ES-I3 (cell line): ENCODE measurements at regions not wholly inside any gene's neighbourhood (a gene's known extent, or its start where the extent isn't known, plus 50 kb on each side); places are given as distances from the start of the nearest gene placed in this dataset.
"Not testable (repeated sequence)": the region's sequence is repeated elsewhere in the genome, so short reads cannot be mapped to it uniquely, and the experiment has no call there.

ENCODE experiments used
- H3K36me3 ChIP-seq: 2 replicates; pipeline ENCODE4 v1.6.1; 2013; ENCODE audit warnings: mild to moderate bottlenecking, low read length, control low read depth, moderate library complexity; ENCODE audit not compliant: insufficient read depth
- H3K4me1 ChIP-seq: 2 replicates; pipeline ENCODE4 v1.6.1; 2013; ENCODE audit warnings: mild to moderate bottlenecking, control low read depth, low read length; ENCODE audit not compliant: insufficient read depth
- H3K9ac ChIP-seq: 2 replicates; pipeline ENCODE4 v1.6.1; 2013; ENCODE audit warnings: low read depth, mild to moderate bottlenecking, low read length, moderate library complexity
- H3K9me3 ChIP-seq: 2 replicates; pipeline ENCODE4 v1.6.1; 2013; ENCODE audit warnings: mild to moderate bottlenecking, low read length, moderate library complexity; ENCODE audit not compliant: control insufficient read depth, insufficient read depth

- H3K9ac ChIP-seq, H3K4me1 ChIP-seq, H3K36me3 ChIP-seq, H3K9me3 ChIP-seq: not testable (repeated sequence)
Measured at GRCh38 chr11:38746516-38746915, 2148.5 kb upstream of the RAG2 start.

DNA sequence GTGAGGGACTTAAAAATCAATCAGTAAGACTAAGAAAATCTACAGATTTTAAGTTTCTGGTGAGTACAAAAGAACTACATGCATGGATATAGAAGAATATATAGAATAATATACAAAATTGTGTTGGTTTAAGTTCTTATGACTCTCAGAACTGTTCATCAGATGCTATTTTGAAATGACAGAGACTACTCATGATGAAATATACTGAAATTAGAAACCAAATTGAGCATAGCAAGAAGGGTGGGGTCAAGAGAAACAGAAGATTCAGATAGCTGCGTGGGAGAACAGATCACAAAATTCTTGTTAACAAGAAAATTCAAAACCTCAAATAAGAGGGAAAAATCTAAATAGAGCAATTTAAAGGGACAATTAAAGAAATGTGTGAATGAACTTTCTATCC lies 2125.3 kb upstream of the RAG2 start:
- no peak overlapping the region for H3K9ac ChIP-seq
- H3K9me3 ChIP-seq, result no peaks in the 10 kb centered on the region
- no peaks in the 10 kb centered on the region for H3K36me3 ChIP-seq
- H3K4me1 ChIP-seq, result peaks cover 9% of the 10 kb centered on the region

DNA sequence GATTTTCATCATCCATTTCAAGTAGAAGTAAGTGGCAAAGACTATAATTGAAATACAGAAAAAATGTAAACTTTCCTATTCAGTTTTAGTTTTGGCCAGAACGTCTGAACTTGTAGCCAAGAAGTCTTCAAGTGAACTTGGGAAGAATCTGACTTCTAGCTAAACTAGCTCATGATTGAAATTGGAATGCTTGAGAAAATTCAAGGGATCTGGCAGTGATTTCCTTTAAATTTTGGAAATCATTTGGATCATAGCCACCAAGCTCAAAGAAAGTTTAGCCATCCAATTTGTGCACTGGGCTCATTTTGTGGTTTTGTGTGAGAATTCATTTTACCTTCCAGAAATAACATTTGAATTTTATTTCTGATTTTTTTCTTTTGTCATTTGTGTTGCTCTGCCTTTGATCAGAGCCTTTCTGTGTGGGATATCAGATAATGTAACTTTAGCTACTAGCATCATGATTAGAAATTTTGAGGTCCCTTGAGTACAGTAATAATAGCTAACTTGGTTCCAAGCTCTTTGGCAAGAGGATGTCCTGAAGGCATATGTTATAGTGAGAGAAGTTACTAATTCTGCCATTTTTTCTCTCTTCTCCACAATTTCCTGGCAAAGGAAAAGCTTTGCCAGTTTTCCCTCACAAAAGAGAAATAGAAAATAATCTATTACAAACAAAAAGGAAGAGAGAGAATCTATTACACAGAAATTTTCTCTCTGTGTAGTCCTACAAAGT lies 2123.7 kb upstream of the RAG2 start:
- H3K4me1 ChIP-seq, result peaks cover 12% of the 10 kb centered on the region
- H3K36me3 ChIP-seq, result no peaks in the 10 kb centered on the region
- H3K9me3 ChIP-seq, result no peaks in the 10 kb centered on the region
- no peak overlapping the region for H3K9ac ChIP-seq

- no peaks in the 10 kb centered on the region for H3K9me3 ChIP-seq
- no peak overlapping the region for H3K9ac ChIP-seq
- H3K36me3 ChIP-seq, result no peaks in the 10 kb centered on the region
- peaks cover 12% of the 10 kb centered on the region for H3K4me1 ChIP-seq
Measured at GRCh38 chr11:38718659-38719058, 2120.6 kb upstream of the RAG2 start.

DNA sequence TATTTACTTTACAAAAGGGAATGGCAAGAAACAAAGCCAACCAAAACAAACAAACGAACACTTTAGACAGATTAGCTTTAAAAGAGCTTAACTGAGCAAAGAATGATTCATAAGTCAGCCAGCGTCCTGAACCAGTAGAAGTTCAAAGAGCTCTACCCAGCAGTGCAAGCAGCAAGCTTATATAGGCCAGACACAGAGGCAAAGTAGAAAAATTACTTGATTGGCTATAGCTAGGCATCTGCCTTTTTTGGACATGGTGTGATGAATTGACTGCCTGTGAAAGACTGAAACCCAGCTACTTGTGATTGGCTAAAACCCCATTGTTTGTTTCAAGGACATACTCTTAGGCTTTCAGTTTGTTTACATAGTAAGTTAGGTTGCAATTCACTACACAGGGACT lies 2120.0 kb upstream of the RAG2 start:
- peaks cover 12% of the 10 kb centered on the region for H3K4me1 ChIP-seq
- H3K9me3 ChIP-seq, result no peaks in the 10 kb centered on the region
- no peak overlapping the region for H3K9ac ChIP-seq
- no peaks in the 10 kb centered on the region for H3K36me3 ChIP-seq

GRCh38 chr11:38711110-38711509 lies 2113.1 kb upstream of the RAG2 start:
- Histone ChIP-seq H3K4me1 (no peaks in the 10 kb centered on the region), H3K36me3 (no peaks in the 10 kb centered on the region), H3K9me3 (no peaks in the 10 kb centered on the region), H3K9ac (no peak overlapping the region)

DNA sequence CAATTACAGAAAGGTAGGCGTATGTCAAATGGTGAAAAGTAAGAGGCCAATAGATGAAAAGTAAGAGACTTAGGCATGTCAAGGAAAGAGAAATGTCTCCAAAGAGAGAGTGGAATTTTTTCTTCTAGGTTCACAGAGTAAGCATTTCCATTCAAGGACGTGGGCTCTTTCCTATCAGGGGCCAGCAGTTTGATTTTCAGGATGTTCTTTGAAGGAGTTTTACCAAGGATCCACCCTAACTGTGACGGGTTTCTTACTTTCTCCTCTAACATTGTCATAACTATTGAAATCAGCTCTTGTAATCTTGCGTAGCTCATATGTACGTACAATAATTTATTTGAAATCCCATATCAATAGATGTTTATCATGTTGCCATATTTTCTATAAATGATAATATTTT lies 2112.2 kb upstream of the RAG2 start:
- Histone ChIP-seq H3K9ac (no peak overlapping the region), H3K9me3 (no peaks in the 10 kb centered on the region)

DNA sequence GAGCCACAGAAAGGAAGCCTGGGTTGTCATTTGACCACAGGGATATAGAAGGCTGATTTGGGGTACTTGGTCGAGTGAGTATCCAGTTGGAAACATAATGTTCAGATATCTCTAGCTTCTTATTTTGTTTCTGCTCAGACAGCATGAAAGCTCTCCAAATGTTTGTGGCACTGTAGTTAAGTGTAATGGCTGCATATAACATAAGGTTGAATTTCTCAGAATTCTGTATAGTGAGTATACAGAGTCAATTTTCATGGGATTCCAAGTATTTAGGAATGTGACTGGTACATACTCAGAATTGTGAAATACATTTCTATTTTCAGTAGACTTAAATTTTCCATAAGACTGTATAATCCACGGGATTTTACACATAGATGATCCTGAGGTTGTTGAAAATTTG lies 2102.1 kb upstream of the RAG2 start:
- no peak overlapping the region for H3K9ac ChIP-seq
- H3K36me3 ChIP-seq, result no peaks in the 10 kb centered on the region
- H3K9me3 ChIP-seq, result no peaks in the 10 kb centered on the region
- no peaks in the 10 kb centered on the region for H3K4me1 ChIP-seq

More for the DNA sequence above, 2112.2 kb upstream of the RAG2 start:
- no peaks in the 10 kb centered on the region for H3K4me1 ChIP-seq
- H3K36me3 ChIP-seq, result no peaks in the 10 kb centered on the region

DNA sequence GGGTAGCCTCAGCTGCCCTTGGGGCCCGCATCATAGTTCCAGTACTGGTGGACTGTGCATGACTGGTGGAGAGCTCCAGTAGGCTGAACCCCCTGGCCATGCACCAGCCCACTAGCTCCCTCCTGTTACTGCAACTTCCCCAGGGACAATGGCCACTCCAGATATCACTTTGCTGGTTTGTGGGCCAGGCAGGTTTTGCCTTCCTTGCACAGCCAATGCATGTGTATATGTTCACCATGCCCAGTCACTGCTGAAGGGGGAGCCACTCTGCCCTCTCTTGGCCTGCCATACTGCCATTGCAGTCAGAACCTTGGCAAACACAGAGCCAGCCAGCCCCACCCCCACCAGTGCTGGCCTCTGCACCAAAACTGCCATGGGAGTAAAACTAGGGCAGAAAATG lies 2095.3 kb upstream of the RAG2 start:
- Histone ChIP-seq H3K9me3 (no peaks in the 10 kb centered on the region), H3K4me1 (no peaks in the 10 kb centered on the region), H3K9ac (no peak overlapping the region), H3K36me3 (no peaks in the 10 kb centered on the region)

- H3K4me1 ChIP-seq, H3K9ac ChIP-seq, H3K9me3 ChIP-seq, H3K36me3 ChIP-seq: not testable (repeated sequence)
Measured at GRCh38 chr11:38690211-38690610, 2092.2 kb upstream of the RAG2 start.

DNA sequence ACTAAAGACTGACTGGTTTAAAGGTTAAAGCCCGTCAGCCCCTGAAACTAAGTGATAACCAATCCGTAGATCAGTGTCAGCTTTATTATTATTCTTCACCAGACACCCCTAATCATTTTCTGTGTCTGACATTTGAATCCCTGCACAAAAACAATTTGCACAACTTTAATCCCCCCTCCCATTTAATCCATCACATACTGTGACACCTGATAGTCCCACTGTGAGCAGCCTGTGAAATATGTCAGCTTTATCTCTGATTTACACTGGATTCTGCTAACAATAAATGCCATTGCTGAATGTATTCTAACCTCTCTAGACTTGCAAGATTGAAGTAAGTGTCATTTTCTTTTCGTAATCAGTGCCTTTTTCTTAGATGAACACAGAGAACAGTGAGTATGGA lies 2089.0 kb upstream of the RAG2 start:
- Histone ChIP-seq H3K9me3 (no peaks in the 10 kb centered on the region), H3K36me3 (no peaks in the 10 kb centered on the region), H3K9ac (no peak overlapping the region), H3K4me1 (no peaks in the 10 kb centered on the region)

DNA sequence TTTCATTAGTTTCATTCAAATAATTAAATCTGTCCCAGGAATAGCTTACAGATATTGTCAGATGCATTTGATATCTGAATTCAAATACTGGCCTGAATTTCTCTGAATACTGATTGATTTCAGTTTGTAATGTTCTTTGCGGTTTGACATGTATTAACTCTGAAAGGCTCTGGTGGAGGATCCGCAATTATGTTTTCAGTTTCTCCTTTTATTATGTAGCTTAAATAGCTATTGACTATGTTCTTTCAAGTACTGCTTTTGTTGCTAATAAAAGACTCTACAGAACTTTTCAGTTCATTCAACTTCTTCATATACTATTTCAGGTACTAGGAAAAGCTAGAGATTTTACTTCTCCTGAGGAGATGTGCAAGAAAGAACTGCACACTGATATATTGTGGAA lies 2085.4 kb upstream of the RAG2 start:
- Histone ChIP-seq H3K9me3 (no peaks in the 10 kb centered on the region), H3K4me1 (no peaks in the 10 kb centered on the region), H3K9ac (no peak overlapping the region), H3K36me3 (no peaks in the 10 kb centered on the region)

DNA sequence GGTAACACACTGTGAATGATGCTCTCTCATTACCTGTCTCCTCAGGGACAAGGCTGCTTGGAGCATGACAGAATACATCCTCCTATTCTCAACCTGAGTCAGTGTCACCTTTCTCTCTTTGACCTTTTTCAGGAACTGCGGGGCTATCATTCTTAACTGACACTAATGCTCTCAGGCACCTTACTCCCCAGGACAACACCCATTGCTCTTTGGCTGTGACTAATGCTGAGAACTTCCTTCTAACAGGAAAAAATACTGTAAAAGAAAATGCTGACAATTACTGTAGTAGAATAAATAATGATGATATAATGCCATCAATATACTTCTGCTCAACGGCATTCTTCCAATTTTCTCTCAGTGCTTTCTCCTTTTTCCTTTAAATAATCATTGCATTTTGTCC lies 2082.7 kb upstream of the RAG2 start:
- Histone ChIP-seq H3K9ac (no peak overlapping the region), H3K9me3 (no peaks in the 10 kb centered on the region; the same call in 1 of the 2 replicates), H3K36me3 (no peaks in the 10 kb centered on the region), H3K4me1 (no peaks in the 10 kb centered on the region)

GRCh38 chr11:38680166-38680565 lies 2082.1 kb upstream of the RAG2 start:
- Histone ChIP-seq H3K36me3 (no peaks in the 10 kb centered on the region), H3K4me1 (no peaks in the 10 kb centered on the region), H3K9me3 (no peaks in the 10 kb centered on the region; the same call in 1 of the 2 replicates), H3K9ac (no peak overlapping the region)

DNA sequence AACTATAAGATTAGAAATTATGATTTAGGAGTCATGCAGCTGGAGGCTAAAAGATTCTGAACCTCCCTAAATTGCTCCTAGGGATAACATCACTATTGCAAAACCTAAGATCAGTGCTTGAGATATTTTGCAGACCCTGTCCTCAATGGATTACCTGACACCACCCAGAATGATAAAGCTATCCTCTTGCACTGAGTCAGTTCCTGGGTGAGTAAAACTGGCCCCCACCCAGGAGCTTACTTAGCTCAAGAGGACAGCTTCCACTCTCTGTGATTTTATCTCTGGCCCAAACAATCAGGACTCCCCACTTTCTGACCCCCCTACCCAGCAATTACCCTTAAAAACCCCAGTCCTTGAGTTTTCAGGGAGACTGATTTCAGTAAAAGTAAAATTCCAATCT lies 2074.4 kb upstream of the RAG2 start:
- H3K4me1 ChIP-seq, result no peaks in the 10 kb centered on the region
- H3K9me3 ChIP-seq, result no peaks in the 10 kb centered on the region; the same call in 1 of the 2 replicates
- H3K9ac ChIP-seq, result no peak overlapping the region
- no peaks in the 10 kb centered on the region for H3K36me3 ChIP-seq

DNA sequence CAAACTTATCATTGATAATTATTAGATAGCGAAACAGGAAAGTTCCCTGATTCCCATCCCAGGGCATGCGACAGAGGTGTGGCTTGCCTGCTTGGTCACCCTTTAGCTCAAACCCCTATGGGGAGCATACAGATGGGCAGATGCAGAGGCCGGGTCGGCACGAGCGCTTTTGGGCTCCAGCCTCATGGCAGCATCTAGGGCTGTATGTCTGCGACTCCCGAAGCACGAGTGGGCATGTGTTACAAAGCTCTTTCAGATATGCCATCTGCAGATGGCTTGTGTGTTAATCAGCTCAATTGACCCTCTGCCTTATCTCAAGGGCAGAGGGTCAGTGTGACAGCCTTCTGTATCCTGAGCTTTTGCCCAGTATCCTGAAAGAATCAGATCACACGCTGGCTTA lies 2069.3 kb upstream of the RAG2 start:
- H3K9ac ChIP-seq, result no peak overlapping the region
- no peaks in the 10 kb centered on the region for H3K4me1 ChIP-seq
- H3K9me3 ChIP-seq, result no peaks in the 10 kb centered on the region
- no peaks in the 10 kb centered on the region for H3K36me3 ChIP-seq
